Loucy (cell line): ENCODE measurements at regions not wholly inside any gene's neighbourhood (a gene's known extent, or its start where the extent isn't known, plus 50 kb on each side); places are given as distances from the start of the nearest gene placed in this dataset.

ENCODE experiments used
- H2AFZ ChIP-seq: fragments of 200-600 bp; sonication (generic); 2 replicates; pipeline ENCODE4 v1.6.0; 2016; ENCODE audit warnings: antibody characterized with exemption, mild to moderate bottlenecking, low read length, moderate library complexity
- H3F3A ChIP-seq: fragments of 200-600 bp; 2 replicates; pipeline ENCODE4 v1.6.0; 2016; ENCODE audit warnings: antibody characterized with exemption, low read depth, mild to moderate bottlenecking
- H3K27me3 ChIP-seq: fragments of 200-600 bp; sonication (generic); 2 replicates; pipeline ENCODE4 v1.6.1; 2014; ENCODE audit warnings: low read length, mild to moderate bottlenecking; ENCODE audit not compliant: insufficient read depth, poor library complexity, severe bottlenecking
- H3K36me3 ChIP-seq: fragments of 200-600 bp; sonication (generic); 2 replicates; pipeline ENCODE4 v1.6.1; 2016; ENCODE audit warnings: low read length; ENCODE audit not compliant: insufficient read depth
- H3K4me1 ChIP-seq: fragments of 200-600 bp; sonication (generic); 2 replicates; pipeline ENCODE4 v1.5.1; 2014; ENCODE audit warnings: low read length, mild to moderate bottlenecking; ENCODE audit not compliant: insufficient read depth, poor library complexity, severe bottlenecking
- H3K4me2 ChIP-seq: fragments of 200-600 bp; sonication (generic); 2 replicates; pipeline ENCODE4 v1.6.0; 2014; ENCODE audit warnings: antibody characterized with exemption, low read length, low read depth, mild to moderate bottlenecking; ENCODE audit not compliant: poor library complexity, severe bottlenecking
- H3K4me3 ChIP-seq: fragments of 200-600 bp; sonication (generic); 2 replicates; pipeline ENCODE4 v1.5.1; 2014; ENCODE audit warnings: low read length, mild to moderate bottlenecking, mixed read lengths; ENCODE audit not compliant: poor library complexity, severe bottlenecking
- H3K79me2 ChIP-seq: fragments of 200-600 bp; sonication (generic); 2 replicates; pipeline ENCODE4 v1.6.1; 2014; ENCODE audit warnings: low read length; ENCODE audit not compliant: insufficient read depth
- H3K9ac ChIP-seq: fragments of 200-600 bp; sonication (generic); 2 replicates; pipeline ENCODE4 v1.6.0; 2014; ENCODE audit warnings: mild to moderate bottlenecking, low read depth, low read length, moderate library complexity; ENCODE audit not compliant: poor library complexity, severe bottlenecking
- H3K9me2 ChIP-seq: fragments of 200-600 bp; sonication (generic); replicated peaks from 2 replicates; pipeline ENCODE4 v1.6.1; 2016; ENCODE audit warnings: low read depth, low read length, mixed read lengths
- H3K9me3 ChIP-seq: fragments of 200-600 bp; sonication (generic); 2 replicates; pipeline ENCODE4 v1.6.1; 2014; ENCODE audit warnings: mild to moderate bottlenecking, antibody characterized with exemption, low read length, low read depth; ENCODE audit not compliant: insufficient read depth
- H4K20me1 ChIP-seq: fragments of 200-600 bp; sonication (generic); 2 replicates; pipeline ENCODE4 v1.6.0; 2014; ENCODE audit warnings: antibody characterized with exemption, low read length, mild to moderate bottlenecking; ENCODE audit not compliant: insufficient read depth, poor library complexity, severe bottlenecking
- EZH2phosphoT487 ChIP-seq: fragments of 200-600 bp; IDR thresholded peaks from 2 replicates; pipeline ENCODE4 v1.6.1; 2018; ENCODE audit warnings: antibody characterized with exemption, mild to moderate bottlenecking, moderate library complexity, borderline replicate concordance
- TF ChIP-seq, protein P1 (sequence below): fragments of 200-600 bp; sonication (generic); conservative IDR thresholded peaks from 2 replicates; pipeline ENCODE4 v1.5.1; 2014; ENCODE audit warnings: mild to moderate bottlenecking, antibody characterized with exemption, low read length

GRCh38 chr5:57410374-57411320, 72.0 kb downstream of the ACTBL2 start:
- H3K36me3 ChIP-seq, result no peaks in the 10 kb centered on the region
- H3K9ac ChIP-seq, result no peak overlapping the region
- H3F3A ChIP-seq, result no peaks in the 10 kb centered on the region
- H3K4me3 ChIP-seq, result no peak overlapping the region
- no peaks in the 10 kb centered on the region for H3K9me3 ChIP-seq
- peaks cover 17% of the 10 kb centered on the region for H3K4me1 ChIP-seq
- no peak overlapping the region for H2AFZ ChIP-seq
- no peaks in the 10 kb centered on the region for H3K79me2 ChIP-seq
- H4K20me1 ChIP-seq, result no peaks in the 10 kb centered on the region
- no peaks in the 10 kb centered on the region for H3K9me2 ChIP-seq
- no peak for TF ChIP-seq EZH2phosphoT487
- TF ChIP-seq, protein P1, sequence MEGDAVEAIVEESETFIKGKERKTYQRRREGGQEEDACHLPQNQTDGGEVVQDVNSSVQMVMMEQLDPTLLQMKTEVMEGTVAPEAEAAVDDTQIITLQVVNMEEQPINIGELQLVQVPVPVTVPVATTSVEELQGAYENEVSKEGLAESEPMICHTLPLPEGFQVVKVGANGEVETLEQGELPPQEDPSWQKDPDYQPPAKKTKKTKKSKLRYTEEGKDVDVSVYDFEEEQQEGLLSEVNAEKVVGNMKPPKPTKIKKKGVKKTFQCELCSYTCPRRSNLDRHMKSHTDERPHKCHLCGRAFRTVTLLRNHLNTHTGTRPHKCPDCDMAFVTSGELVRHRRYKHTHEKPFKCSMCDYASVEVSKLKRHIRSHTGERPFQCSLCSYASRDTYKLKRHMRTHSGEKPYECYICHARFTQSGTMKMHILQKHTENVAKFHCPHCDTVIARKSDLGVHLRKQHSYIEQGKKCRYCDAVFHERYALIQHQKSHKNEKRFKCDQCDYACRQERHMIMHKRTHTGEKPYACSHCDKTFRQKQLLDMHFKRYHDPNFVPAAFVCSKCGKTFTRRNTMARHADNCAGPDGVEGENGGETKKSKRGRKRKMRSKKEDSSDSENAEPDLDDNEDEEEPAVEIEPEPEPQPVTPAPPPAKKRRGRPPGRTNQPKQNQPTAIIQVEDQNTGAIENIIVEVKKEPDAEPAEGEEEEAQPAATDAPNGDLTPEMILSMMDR, result peak; percentile 55
- no peaks in the 10 kb centered on the region for H3K27me3 ChIP-seq
- no peak overlapping the region for H3K4me2 ChIP-seq

- no peaks in the 10 kb centered on the region for H3K9me3 ChIP-seq
- H3K4me1 ChIP-seq, result peaks cover 17% of the 10 kb centered on the region
- H3K4me2 ChIP-seq, result no peak overlapping the region
Observed at GRCh38 chr5:57408714-57409113, 73.9 kb downstream of the ACTBL2 start.

DNA sequence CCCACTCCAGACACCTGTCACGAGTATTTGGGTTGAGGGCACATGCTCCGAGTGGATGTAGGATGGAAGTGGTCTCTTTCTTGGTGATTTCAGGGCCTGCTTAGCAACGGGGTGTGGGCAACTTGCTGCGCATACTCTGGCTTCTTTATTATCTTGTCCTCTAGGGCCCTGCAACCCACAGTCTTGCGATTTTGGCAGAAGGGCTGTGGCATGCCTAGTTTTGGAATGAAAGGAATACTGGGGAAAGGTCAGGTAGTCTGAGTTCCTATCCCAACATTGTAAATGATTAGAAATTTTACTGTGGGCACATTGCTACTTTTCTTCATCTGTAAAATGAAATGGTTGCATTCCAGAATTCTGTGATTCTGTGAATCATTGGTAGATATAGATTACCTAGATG, 74.3 kb downstream of the ACTBL2 start:
- TF ChIP-seq, protein P1, result no peak
- no peak for TF ChIP-seq EZH2phosphoT487
- Histone ChIP-seq H3K36me3 (no peaks in the 10 kb centered on the region), H3K4me3 (no peak overlapping the region), H2AFZ (0 out of 2 replicates have a peak overlapping the region, but pooled peaks have one; percentile 12), H3K9ac (no peak overlapping the region), H3K27me3 (no peaks in the 10 kb centered on the region), H3K9me3 (no peaks in the 10 kb centered on the region), H3K4me1 (peaks cover 17% of the 10 kb centered on the region), H3K79me2 (no peaks in the 10 kb centered on the region), H3K4me2 (no peak overlapping the region), H3K9me2 (no peaks in the 10 kb centered on the region), H4K20me1 (no peaks in the 10 kb centered on the region), H3F3A (no peaks in the 10 kb centered on the region)

More at GRCh38 chr5:57408714-57409113, 73.9 kb downstream of the ACTBL2 start:
- no peaks in the 10 kb centered on the region for H3K36me3 ChIP-seq
- H3K4me3 ChIP-seq, result no peak overlapping the region
- TF ChIP-seq EZH2phosphoT487, result no peak
- TF ChIP-seq, protein P1, result no peak
- H2AFZ ChIP-seq, result 0 out of 2 replicates have a peak overlapping the region, but pooled peaks have one; percentile 12
- H3F3A ChIP-seq, result no peaks in the 10 kb centered on the region
- H3K79me2 ChIP-seq, result no peaks in the 10 kb centered on the region
- H3K9me2 ChIP-seq, result no peaks in the 10 kb centered on the region
- no peaks in the 10 kb centered on the region for H3K27me3 ChIP-seq
- no peaks in the 10 kb centered on the region for H4K20me1 ChIP-seq
- H3K9ac ChIP-seq, result no peak overlapping the region
